GM12878 (cell line): ENCODE measurements at regions not wholly inside any gene's neighbourhood (a gene's known extent, or its start where the extent isn't known, plus 50 kb on each side); places are given as distances from the start of the nearest gene placed in this dataset.

Experiments used
- BRCA1 ChIP-seq: IDR thresholded peaks from 2 replicates; pipeline ENCODE4 v1.6.1; 2011; ENCODE audit warnings: low read depth, low read length, improper control_type of control experiment
- CHD1 ChIP-seq: IDR thresholded peaks from 2 replicates; pipeline ENCODE4 v1.6.1; 2012; ENCODE audit warnings: low read depth, low read length, improper control_type of control experiment
- EZH2 ChIP-seq: IDR thresholded peaks from 2 replicates; pipeline ENCODE4 v1.6.1; 2012; ENCODE audit warnings: low read depth, mild to moderate bottlenecking, control low read depth, inconsistent platforms, low read length, borderline replicate concordance; ENCODE audit not compliant: control insufficient read depth
- POLR2A ChIP-seq: IDR thresholded peaks from 2 replicates; pipeline ENCODE4 v1.6.1; 2011; ENCODE audit warnings: low read depth, mild to moderate bottlenecking, low read length
- SP1 ChIP-seq: IDR thresholded peaks from one replicate; pipeline ENCODE4 v1.6.1; 2011; ENCODE audit warnings: low read depth, low read length
- TF ChIP-seq, protein P1 (sequence below), 3 experiments: IDR thresholded peaks in 2 of 3; conservative IDR thresholded peaks in 1 of 3; 2 replicates each; pipeline ENCODE4 v1.5.1; 2011; ENCODE audit warnings: low read depth in 3 of 3, low read length in 3 of 3, mild to moderate bottlenecking in 3 of 3, control low read depth in 2 of 3, moderate library complexity in 2 of 3, inconsistent platforms in 1 of 3, mixed read lengths in 1 of 3; ENCODE audit not compliant: control insufficient read depth in 2 of 3, insufficient read depth in 1 of 3; ENCODE audit errors: extremely low read depth in 1 of 3
- TF ChIP-seq, protein P2 (sequence below): IDR thresholded peaks from 2 replicates; pipeline ENCODE4 v1.6.1; 2011; ENCODE audit warnings: low read depth, low read length, improper control_type of control experiment, borderline replicate concordance
- TF ChIP-seq, protein P3 (sequence below): IDR thresholded peaks from 2 replicates; pipeline ENCODE4 v1.6.1; 2012; ENCODE audit warnings: low read depth, low read length, improper control_type of control experiment

DNA sequence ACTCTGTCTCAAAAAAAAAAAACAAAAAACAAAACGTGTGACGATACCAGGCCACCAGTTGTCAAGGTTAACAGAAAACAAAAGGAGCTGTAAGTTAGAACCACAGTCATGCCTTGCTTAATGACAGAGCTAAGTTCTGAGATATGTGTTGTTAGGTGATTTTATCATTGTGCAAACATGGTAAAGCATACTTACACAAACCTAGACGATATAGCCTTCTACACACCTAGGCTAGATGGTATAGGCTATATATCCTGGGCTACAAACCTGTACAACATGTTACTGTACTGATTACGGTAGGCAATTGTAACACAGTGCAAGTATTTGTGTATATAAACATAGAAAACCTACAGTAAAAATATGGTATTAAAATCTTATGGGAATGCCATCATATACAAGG lies 564.2 kb downstream of the HTR7 start:
- TF ChIP-seq, protein P1, sequence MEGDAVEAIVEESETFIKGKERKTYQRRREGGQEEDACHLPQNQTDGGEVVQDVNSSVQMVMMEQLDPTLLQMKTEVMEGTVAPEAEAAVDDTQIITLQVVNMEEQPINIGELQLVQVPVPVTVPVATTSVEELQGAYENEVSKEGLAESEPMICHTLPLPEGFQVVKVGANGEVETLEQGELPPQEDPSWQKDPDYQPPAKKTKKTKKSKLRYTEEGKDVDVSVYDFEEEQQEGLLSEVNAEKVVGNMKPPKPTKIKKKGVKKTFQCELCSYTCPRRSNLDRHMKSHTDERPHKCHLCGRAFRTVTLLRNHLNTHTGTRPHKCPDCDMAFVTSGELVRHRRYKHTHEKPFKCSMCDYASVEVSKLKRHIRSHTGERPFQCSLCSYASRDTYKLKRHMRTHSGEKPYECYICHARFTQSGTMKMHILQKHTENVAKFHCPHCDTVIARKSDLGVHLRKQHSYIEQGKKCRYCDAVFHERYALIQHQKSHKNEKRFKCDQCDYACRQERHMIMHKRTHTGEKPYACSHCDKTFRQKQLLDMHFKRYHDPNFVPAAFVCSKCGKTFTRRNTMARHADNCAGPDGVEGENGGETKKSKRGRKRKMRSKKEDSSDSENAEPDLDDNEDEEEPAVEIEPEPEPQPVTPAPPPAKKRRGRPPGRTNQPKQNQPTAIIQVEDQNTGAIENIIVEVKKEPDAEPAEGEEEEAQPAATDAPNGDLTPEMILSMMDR (IDR thresholded peaks at IDR 0.05 in 2 of 3, conservative IDR thresholded peaks at IDR 0.05 in 1 of 3; ENCODE audit: control insufficient read depth in 2 of 3, extremely low read depth in 1 of 3, insufficient read depth in 1 of 3, low read depth in 3 of 3, low read length in 3 of 3): no peak
- TF ChIP-seq, protein P2, sequence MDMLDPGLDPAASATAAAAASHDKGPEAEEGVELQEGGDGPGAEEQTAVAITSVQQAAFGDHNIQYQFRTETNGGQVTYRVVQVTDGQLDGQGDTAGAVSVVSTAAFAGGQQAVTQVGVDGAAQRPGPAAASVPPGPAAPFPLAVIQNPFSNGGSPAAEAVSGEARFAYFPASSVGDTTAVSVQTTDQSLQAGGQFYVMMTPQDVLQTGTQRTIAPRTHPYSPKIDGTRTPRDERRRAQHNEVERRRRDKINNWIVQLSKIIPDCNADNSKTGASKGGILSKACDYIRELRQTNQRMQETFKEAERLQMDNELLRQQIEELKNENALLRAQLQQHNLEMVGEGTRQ: no peak
- TF ChIP-seq, protein P3, sequence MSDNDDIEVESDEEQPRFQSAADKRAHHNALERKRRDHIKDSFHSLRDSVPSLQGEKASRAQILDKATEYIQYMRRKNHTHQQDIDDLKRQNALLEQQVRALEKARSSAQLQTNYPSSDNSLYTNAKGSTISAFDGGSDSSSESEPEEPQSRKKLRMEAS: no peak
- TF ChIP-seq POLR2A: no peak
- TF ChIP-seq EZH2: no peak
- TF ChIP-seq CHD1: no peak
- no peak for TF ChIP-seq BRCA1
- no peak for TF ChIP-seq SP1
